ENCODE measurements at regions not wholly inside any gene's neighbourhood (a gene's known extent, or its start where the extent isn't known, plus 50 kb on each side); places are given as distances from the start of the nearest gene placed in this dataset.

GRCh38 chr5:43973318-43973717, 370.3 kb downstream of the NNT start:
- Histone ChIP-seq H3K9me3 (ENCODE audit: control insufficient read depth, low read depth, low read length) (no peaks in the 10 kb centered on the region), H2BK5ac (ENCODE audit: insufficient read length, low read length) (no peak overlapping the region), H2BK20ac (ENCODE audit: low read depth, low read length, poor library complexity, severe bottlenecking) (no peak overlapping the region), H3K27me3 (ENCODE audit: insufficient read depth, low read length) (no peaks in the 10 kb centered on the region), H3K4ac (ENCODE audit: low read depth, low read length) (no peak overlapping the region), H3K14ac (ENCODE audit: insufficient read depth, low read length) (no peak overlapping the region), H4K8ac (replicated peaks; ENCODE audit: insufficient read length, low read depth, low read length) (no peak overlapping the region), H2AK5ac (ENCODE audit: insufficient read length, low read length) (no peak overlapping the region), H3K4me2 (ENCODE audit: insufficient read depth, insufficient read length, low read length) (no peak overlapping the region), H3K27ac (ENCODE audit: insufficient read length, low read depth, low read length) (no peak overlapping the region), H3K9ac (ENCODE audit: extremely low read depth, insufficient read length, low read length) (no peak overlapping the region), H2BK15ac (ENCODE audit: low read depth, low read length) (no peak overlapping the region), H3K4me1 (ENCODE audit: insufficient read depth, low read length) (no peaks in the 10 kb centered on the region), H3K56ac (ENCODE audit: insufficient read length, low read depth, low read length) (no peak overlapping the region), H3K79me1 (ENCODE audit: insufficient read depth, low read depth, low read length, poor library complexity, severe bottlenecking) (no peaks in the 10 kb centered on the region), H3T11ph (ENCODE audit: low read length) (no peak overlapping the region), H4K91ac (ENCODE audit: insufficient read length, low read depth, low read length) (no peak overlapping the region), H3K18ac (ENCODE audit: insufficient read length, low read depth, low read length) (no peak overlapping the region), H2AFZ (ENCODE audit: low read length) (no peak overlapping the region), H2BK120ac (ENCODE audit: low read depth, low read length, poor library complexity, severe bottlenecking) (no peak overlapping the region), H3K23me2 (ENCODE audit: insufficient read length, low read depth, low read length, poor library complexity, severe bottlenecking) (no peaks in the 10 kb centered on the region), H2BK12ac (ENCODE audit: insufficient read length, low read depth, low read length) (no peak overlapping the region), H4K20me1 (ENCODE audit: control insufficient read depth, insufficient read depth, insufficient read length) (no peaks in the 10 kb centered on the region), H3K79me2 (ENCODE audit: insufficient read depth, low read length) (no peaks in the 10 kb centered on the region), H3K23ac (ENCODE audit: insufficient read length, low read depth, low read length) (no peak overlapping the region), H4K5ac (ENCODE audit: insufficient read length, low read depth, low read length) (no peak overlapping the region)
- H3K27me3 Mint-ChIP-seq (ENCODE audit: low read depth): no peaks in the 10 kb centered on the region
- no peak for TF ChIP-seq CTCF (conservative IDR thresholded peaks at IDR 0.05)
- no peaks in the 10 kb centered on the region for H3K4me1 Mint-ChIP-seq
- no CpG with 5 or more reads among the region's 2 CpGs for WGBS (ENCODE audit: extremely low coverage, insufficient read length, low lambda C conversion rate)
- H3K9me3 Mint-ChIP-seq: peaks cover 4 to 23% of the 10 kb centered on the region in 2 experiments
- no peak overlapping the region for H3K27ac Mint-ChIP-seq
- H3K36me3 Mint-ChIP-seq (ENCODE audit: insufficient read depth in 1 of 3, low read depth in 3 of 3): peaks cover 0 to 7% (median 2%) of the 10 kb centered on the region in 3 experiments; a peak in 3 of 7 replicates
- no peak for DNase-seq
- H3K4me3 Mint-ChIP-seq: no peak overlapping the region

Data from H9 (cell line).